SIG-M5 treated with dmso at 0.1 percent for 504 hours (cell line): ENCODE measurements at regions not wholly inside any gene's neighbourhood (a gene's known extent, or its start where the extent isn't known, plus 50 kb on each side); places are given as distances from the start of the nearest gene placed in this dataset.

Source experiments
- DNase-seq: peaks from one replicate; lab custom pipeline; 2025; ENCODE audit not compliant: unreplicated experiment; lab: John Stamatoyannopoulos, UW

DNA sequence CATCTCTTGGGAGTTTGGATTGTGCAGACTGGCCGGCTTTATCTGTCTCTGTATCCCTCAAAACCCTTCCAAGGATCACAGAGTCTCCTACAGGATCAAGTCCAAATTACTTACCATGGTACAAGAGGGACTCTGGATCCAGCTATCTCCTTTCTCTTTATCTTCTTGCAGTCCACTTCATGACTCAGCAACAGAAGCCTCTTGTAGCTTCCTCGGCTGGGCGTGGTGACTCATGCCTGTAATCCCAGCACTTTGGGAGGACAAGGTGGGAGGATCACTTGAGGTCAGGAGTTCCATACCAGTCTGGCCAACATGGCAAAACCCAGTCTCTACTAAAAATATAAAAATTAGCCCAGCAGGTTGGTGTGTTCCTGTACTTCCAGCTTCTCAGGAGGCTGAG lies 189.7 kb downstream of the BCAT1 start:
- DNase-seq = no peak

DNA sequence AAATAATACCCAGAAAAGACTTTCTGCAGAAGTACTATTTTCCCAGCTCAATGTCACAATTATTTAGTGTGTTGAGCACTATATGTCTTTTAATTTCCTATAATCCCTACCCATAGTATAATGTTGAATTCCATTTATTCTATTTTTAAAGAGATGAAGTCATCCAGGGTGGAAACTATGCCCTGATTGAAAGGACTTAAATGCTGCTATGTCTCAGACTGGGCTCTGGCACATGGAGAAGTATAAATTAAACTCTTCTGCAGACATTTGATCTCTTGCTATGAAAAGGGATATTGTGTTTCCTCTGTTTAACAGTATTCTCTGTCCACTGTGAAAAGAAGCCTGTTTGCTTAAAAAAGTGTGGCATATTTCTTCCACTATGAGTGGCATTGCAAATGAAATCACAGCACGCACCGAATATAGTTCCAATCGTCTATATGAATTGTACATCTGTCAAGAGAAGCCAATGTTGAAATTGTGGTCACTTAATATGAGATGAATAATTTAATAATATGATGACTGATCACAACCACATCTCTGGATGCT lies 192.3 kb downstream of the BCAT1 start:
- DNase-seq = no peak

DNA sequence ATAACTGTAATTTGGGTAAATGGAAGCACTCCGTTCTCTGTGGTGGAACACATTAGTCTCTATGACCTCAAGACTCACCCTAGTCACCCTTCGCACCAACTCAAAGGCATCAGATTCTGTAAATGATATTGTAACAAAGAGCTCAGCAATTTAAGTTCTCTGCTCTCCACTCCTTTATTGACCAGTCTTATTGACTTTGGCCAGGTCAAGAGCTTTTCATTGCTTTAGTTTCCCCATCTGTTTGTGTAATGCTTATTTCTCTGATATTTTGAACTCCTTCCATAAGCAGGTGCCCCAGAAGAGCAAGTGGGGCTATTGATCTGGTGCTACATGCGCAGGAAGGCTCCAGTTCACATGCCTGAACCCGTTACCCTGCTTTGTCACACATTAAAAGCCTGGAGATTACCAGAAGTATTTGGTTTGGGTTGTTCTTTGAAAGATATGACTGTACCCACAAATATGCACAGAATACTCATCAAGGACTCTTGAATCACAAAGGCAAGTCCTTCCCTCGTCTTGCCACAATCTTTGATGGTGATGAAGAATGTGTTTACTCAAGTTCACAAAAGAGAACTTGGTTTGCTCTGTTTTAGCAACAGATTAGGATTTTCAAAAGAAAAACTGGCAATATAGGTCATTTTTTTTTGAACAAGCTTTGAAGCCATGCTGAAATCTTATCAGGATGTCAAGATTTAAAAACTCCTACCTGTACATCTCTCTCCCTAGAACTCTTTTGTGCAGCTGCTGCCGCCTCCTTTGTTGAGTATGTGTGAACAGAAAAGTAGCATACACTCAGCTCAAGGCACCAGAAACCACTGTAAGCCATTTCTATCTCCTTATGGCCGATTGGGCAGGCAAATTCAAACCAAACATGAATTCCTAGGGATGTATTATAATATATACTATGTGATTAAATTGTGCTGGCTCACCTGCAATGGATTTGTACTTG lies 193.9 kb downstream of the BCAT1 start:
- no peak for DNase-seq

DNA sequence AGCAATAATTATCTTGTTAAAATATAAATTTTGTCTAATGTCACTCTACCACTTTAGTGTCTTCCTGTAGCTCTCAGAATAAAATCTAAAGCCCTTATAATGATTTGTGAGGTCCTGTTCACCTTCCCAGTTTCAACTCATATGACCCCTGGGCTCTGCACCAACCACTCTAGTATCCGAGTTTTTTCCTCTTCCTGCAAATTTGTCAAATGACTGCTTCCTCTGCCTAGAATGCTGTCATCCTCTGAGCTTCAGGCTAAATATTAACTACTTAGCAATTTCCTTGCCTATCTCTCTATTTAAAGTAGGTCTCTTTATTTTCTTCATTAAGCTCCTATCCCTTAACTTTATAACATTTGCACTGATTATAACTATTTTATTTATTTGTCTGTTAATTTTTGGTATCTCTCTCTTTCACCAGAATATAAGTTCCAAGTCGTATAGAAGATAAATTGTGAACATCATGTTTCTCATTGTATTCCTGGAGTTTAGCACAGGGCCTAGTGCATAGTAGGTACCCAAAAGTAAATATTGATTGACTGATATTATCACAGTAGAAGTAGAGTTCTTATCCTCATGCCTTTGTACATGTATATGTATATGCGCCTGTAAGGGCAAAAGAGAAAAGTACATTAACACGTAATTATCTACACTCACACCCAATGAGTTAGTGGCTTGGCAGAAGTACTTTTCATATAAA lies 196.0 kb downstream of the BCAT1 start:
- DNase-seq = no peak

DNA sequence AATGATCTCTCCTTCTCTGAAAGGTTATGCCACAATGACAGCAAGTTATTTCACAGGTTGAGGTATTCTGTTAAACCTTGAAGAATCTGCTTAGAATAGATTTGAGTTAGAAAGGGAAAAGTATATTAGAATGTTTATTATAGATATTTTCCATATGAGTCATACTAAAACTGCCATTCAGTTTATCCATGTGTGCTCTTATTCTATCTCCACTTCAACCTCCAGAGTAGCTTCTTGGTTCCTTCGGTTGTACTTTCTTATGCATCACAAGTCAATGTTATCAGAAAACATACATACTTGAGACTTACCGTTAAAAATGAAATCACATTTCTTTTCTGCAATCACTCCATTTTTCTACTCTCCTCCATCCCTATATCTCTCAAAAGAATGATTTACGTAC lies 197.7 kb downstream of the BCAT1 start:
- DNase-seq = no peak

DNA sequence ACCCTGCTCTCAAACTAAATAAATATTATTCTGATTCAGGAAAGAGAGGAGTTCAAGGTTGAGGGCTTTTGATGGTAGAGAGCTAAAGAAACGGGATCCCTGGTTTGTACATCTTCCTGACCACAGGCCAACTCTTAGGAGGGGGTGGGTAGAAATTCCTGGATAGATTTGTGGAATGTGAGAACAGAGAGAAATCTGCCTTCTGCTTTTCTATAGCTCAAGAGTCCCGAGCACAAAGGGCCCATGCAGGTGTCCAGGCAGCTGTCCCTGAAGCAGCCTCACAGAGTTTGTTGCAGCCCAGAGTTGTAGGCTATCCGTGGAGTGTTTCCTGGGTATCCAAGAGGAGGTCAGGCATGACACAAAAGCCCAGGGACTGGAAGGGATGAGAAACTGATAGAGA lies 198.6 kb downstream of the BCAT1 start:
- DNase-seq = no peak

DNA sequence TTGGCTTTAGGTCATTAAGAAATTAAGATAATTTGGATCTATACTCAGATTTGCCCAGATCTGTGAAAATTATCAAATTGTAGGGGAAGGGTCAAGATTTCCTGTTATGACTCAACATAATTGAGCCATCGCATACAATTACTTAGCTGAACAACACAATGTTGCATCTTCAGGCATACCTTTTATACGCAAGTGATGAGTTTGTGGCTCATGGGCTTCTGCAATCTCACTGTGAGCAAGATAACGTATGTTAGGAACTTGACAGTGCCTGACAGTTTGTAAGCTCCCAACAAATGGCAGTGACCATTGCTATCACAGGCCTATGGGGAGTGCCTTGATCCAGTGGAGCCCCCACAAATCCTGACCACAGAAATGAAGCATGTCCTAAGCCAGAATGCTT lies 199.7 kb downstream of the BCAT1 start:
- no peak for DNase-seq

DNA sequence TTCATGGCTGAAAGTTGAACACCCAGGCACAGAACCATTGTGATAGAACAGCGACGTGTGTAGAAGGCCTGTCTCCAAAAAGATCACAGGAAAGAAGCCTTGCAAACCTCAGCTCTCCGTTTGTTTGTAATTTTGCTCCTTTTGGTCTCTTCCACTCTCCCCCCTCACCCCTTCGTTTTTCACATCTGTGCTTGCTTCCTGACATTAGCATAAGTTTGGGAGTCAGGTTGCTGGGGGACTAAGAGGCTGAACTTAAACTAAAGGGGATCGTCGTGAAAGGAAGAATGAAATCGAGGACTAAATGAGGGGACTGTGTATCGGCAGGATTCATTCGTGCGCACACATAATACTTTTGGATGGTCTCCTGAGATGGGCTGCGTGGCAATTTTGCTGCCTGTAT lies 200.6 kb downstream of the BCAT1 start:
- no peak for DNase-seq

DNA sequence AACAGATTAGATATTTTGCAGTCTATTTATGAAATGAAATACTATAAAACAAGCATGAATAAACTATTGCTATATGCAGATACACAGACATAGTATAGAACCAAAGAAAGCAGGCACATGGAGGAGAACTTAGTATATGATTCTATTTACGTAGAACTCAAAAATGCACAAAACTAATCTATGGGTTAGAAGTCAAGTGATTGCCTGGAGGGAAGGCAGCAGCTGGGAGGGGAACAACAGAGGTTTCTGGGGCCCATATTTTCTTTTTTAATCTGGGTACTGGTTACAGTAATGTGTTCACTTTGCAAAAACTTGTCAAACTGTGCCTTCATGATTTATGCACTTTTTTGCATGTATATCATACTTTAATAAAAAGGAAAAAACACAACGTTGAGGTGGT lies 202.0 kb downstream of the BCAT1 start:
- no peak for DNase-seq

DNA sequence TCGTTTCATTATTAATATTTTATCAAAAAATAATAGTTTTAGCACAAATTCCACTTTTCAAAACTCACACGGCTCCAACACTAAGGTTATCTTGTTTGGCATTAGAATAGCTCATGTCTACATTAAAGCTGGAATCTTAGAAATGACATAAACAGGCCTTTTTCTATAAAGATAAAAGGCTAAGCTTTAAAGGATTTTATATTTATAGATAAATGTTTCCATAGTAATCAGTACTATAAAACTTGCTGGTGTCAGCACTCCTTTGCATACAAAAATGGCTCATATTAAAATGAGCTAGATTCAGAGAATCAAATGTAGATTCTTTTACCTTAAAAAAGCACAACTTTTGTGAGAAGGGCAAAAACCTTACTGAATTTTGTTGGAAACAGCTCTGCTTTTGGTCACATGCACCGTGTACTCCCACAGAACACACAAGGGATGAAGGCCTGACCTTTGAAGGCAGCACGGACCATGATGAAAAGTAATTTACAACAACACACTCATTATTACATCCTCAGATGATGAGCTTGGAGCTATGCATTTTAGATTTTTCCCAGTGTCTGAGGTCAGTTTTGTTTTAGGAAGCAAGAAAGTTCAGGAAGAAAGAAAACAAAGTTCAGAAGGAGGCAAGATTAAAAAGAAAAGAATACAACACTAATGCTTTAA lies 202.8 kb downstream of the BCAT1 start:
- no peak for DNase-seq

DNA sequence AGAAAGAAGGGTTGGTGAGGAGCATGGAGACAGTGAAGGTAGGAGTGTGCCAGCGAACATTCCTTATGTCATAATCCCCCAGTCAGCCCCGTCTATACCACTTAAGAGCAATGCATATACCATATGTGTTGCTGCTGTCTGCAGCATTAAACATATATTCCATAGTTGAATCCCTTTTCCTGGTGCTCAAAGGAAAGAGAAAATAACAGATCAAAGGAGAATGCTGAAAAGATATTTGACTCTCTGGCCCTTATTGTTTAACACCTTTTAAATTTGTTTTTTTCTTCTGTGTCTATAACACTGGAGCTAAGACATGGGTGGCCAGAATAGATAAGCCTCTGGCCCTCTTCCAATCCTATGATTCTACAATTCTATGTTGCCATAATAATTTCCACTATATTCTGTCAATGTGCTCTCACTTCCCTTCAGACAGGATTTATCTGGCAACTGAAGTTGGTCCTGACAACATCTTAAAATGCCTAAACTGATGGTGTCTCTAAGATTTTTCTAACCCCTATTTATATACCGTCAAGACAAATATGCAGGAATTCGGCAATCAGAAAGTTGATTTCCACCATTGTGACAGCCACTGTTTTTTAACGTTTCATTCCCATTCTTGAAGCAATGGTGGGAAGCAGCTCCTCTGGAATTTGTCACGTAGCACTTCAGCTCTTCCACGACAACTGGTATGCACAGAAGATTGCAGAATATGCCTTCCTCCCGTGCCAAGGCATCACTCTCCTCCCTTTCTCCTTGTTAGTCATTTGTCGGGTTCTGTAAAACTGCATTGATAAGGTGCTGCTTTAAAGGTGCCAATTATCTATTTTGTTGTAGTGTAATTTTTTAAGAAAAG lies 204.7 kb downstream of the BCAT1 start:
- no peak for DNase-seq

DNA sequence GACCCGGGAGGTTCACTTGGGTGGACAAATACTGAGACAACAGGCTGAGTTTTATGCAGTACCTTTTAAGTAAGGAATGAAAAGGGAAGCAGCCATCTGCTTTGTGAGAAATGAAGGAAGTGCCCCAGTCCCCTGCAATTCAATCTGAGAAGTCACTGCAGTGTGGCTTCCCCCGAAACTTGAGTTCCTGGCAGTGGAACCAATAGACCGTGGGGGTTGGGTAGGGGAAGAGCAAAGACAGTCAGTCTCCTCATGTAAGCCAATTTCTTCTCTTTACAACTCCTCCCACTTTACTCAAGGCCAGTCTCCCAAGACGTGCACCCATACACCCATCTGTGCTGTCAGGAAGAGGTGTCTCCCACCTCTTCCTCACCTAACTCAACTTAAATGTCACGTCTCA lies 206.5 kb downstream of the BCAT1 start:
- DNase-seq = peak; percentile 77

DNA sequence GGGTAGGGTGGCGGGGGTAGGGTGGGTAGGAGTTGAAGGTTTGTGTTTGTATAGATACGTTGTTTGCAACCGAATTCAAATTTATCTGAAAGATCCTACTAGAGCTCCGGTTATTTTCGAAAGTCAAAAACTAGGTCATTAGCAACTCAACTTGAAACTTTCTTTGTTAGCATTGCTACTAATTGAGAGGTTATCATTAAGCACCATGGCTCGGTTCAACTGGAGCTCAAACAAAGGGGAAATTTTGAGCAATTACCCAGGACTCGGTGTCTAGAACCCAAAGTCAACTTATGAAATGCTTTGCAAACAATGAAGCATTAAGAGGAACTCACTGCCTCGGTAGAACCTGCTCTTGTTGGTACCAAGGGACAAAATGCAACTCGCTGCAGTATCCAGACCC lies 207.7 kb downstream of the BCAT1 start:
- DNase-seq = no peak

DNA sequence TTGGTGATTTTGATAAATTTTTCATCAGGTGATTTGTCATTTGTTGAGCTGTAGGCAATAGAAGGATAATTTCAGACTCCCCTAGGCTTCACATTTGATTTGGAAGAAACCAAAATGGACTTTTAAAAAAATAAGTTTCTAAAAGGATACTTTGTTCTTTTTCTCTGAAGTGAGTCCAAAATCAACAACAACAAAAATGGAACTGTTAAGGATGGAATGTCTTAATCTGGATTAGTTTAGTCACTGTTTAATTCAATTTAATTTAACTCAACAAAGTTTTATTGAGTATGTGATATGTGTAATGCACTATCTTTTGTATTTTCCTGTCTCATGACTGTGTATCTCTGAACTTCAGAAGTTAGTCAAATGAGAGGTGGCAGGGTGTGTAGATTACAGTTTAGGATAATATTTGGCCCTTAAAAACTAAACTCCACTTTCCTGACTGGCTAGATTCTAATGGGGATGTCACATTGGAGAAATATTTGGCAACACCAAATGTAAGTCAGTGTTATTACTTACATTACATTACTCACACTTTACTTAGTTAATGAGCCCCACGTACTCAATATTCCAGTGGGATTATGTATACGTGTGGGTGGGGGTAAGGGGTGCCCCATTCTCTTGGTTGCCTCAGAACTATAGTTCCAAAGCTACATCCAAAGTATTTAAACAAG lies 209.7 kb downstream of the BCAT1 start:
- DNase-seq = no peak

DNA sequence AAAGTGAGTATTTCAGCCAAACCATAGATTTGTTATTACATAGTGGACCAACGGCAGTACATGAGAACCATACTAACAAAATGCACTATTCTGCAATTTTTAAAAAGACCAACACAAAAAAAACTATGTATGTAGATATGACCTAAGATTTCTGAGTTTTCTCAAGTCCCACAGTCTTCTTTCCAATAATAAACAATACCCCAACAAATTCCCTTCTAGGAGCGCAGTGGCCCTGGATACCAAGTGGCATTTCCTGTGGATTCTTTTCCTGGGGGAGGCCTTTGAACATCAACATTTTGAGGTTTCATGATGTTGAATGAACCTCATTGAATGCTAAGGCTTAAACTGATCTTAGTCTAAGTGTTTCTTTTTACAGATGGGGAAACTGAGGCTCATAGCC lies 210.5 kb downstream of the BCAT1 start:
- no peak for DNase-seq

DNA sequence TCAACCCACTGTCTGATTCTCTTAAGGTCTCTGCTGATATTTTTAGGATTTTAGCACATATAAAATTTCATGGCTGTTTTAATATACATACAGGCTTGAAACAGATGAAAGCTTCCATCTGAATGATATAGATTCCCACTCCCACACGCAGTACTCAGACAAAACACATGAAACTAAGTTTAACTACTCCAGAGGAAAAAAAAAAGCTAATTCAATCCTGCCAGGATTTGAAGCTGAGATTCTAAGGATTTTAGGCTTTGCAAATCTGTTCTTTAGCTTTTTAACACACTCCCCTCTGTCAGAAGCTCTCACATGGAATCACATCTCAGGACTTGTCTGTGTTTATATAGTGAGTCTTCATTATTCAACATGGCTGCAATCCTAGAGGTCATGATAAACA lies 217.3 kb downstream of the BCAT1 start:
- no peak for DNase-seq

DNA sequence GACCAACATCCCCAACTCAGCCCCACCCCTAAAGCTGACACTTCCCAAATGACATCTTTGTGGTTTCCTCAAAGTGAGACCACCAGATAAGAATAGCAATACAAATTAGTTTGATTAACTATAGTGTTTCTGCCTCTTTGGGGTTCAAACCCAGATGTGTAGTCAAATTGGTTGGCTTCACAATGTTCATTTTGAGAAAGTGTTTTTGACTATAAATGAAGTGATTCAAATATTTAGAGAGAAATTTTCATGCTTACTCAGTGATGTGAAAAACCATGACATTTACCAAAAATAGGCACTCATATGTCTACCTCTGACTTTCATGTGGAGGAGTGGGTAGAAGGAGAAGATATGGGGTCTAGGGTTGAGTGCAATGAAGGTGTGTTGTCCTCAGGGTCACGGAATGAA lies 218.4 kb downstream of the BCAT1 start:
- DNase-seq = no peak

DNA sequence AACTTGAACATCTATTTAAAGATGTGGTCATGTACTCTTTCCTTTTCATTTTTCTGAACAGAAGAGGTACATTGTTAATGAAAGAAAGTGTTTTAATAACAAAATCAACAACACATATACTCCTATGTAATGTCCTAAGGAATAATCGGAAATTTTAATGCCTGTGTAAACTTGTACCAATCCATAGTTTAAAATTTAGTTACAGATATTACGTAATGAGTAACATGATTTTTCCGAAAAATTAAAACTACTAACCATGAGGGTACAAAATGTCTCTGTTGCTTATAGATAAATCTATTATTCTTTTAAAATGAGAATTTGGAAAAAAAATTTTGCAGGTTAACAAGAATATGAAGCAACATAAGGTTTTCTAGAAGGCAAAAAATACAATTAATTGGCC lies 220.1 kb downstream of the BCAT1 start:
- DNase-seq = no peak

DNA sequence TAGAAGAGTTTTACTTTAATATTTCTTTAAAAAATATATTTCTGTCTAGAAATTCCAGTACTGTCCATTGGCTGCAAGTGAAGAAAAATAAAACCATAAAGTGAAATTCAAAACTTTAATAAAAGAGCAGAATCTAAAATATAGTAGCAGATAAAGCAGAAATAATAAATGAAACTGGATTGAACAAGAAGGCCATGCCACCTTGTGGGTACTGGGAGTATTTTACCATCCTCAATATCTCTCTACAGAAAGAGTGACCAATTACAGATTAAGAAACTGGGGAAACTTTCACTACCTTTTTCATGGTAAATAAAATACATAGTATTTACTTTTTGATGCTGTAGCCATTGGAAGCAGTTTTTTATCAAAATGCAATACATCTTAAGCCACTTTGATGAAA lies 220.5 kb downstream of the BCAT1 start:
- DNase-seq = peak; percentile 31

DNA sequence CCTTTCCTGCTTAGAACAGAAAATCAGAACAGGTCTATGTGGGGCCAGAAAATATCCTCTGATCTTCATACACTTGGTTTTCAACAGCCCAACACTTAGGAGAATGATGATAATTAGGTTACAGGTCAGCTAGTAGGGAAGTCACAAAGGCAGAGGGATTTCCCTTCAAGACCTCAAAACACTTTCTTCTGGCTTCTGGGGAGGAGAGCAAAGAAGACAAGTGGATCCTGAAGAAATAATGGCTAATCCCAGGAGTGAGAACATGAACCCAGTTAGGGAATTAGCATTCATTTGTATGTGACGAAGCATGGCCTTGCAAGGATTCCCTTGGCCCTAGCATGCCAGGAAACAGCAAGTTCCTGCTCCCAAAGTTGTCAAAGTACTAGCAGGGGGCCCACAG lies 223.3 kb downstream of the BCAT1 start:
- DNase-seq = no peak
